ENCODE measurements at regions not wholly inside any gene's neighbourhood (a gene's known extent, or its start where the extent isn't known, plus 50 kb on each side); places are given as distances from the start of the nearest gene placed in this dataset.

- no peak for TF ChIP-seq POLR2A (IDR thresholded peaks at IDR 0.05; ENCODE audit: low read length)
- TF ChIP-seq GATA1 (IDR thresholded peaks at IDR 0.05; ENCODE audit: low read depth, low read length) = no peak
These were observed 668.3 kb upstream of the ZNF385D start for GRCh38 chr3:22419261-22419660.

All from erythroblast (primary cell).